ENCODE measurements at regions not wholly inside any gene's neighbourhood (a gene's known extent, or its start where the extent isn't known, plus 50 kb on each side); places are given as distances from the start of the nearest gene placed in this dataset.

DNA sequence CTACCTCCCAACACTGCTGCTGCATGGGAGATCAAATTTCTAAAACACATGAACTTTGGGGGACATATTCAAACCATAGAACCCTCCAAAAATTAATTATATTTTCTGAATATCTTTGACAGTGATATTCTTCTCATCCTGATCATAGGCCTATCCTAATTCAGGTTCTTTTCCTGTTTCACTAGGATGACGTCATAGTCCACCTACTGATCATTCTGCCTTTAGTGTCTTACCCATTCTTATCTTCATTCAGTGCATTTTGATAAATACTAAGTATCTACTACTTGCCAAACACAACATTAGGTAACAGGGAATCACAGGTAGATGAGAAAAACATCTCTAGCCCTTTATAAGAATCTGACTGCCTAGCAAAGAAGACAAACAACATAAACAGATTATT is 179.1 kb upstream of the PRLR start:
- TF ChIP-seq CTCF (conservative IDR thresholded peaks at IDR 0.05; ENCODE audit: low read depth, low read length) (no peak), EZH2 (IDR thresholded peaks at IDR 0.05; ENCODE audit: low read length, unreplicated experiment) (no peak), EZH2phosphoT487 (IDR thresholded peaks at IDR 0.05; ENCODE audit: borderline replicate concordance, low read length) (no peak)

All from PC-3 (cell line).